ENCODE measurements at regions not wholly inside any gene's neighbourhood (a gene's known extent, or its start where the extent isn't known, plus 50 kb on each side); places are given as distances from the start of the nearest gene placed in this dataset.

DNA sequence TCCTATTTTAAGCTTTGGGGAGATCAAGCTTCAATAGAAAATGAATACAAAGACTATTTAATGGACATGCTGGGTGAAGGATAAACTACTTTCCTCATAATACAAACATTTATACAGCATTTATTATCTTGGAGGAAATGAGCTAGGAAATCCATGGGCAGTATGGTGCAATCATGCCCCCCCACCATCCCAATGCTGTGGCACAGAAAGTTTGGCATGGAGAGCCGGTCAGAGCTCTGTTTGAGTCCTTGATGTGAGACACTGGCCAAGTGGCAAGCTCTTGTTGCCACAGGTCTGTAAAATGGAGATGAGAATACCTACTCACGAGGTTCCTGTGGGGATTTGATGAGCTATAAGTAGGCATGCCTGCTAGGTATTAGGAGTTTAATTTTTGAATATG is 120.6 kb downstream of the MAB21L3 start:
- TF ChIP-seq POLR2AphosphoS5 (IDR thresholded peaks at IDR 0.05; ENCODE audit: borderline replicate concordance, low read depth, low read length) (no peak), EZH2 (IDR thresholded peaks at IDR 0.05) (no peak)

All from SK-N-MC (cell line).